GM23248 (cell line): ENCODE measurements at regions not wholly inside any gene's neighbourhood (a gene's known extent, or its start where the extent isn't known, plus 50 kb on each side); places are given as distances from the start of the nearest gene placed in this dataset.

ENCODE experiments used
- DNase-seq: peaks from one replicate; pipeline ENCODE4 v3.0.0-alpha.2; 2015
- H2AFZ ChIP-seq: fragments of 200-600 bp; sonication (generic); 2 replicates; pipeline ENCODE4 v1.6.1; 2016; ENCODE audit warnings: antibody characterized with exemption
- H3F3A ChIP-seq: fragments of 200-600 bp; sonication (generic); 2 replicates; pipeline ENCODE4 v1.6.1; 2016; ENCODE audit warnings: mild to moderate bottlenecking, antibody characterized with exemption, mixed run types; ENCODE audit not compliant: insufficient read depth
- H3K27ac ChIP-seq: fragments of 200-600 bp; sonication (generic); 2 replicates; pipeline ENCODE4 v1.5.1; 2016; ENCODE audit warnings: mild to moderate bottlenecking
- H3K27me3 ChIP-seq: fragments of 200-600 bp; sonication (generic); replicated peaks from 2 replicates; pipeline ENCODE4 v1.6.1; 2016; ENCODE audit warnings: mild to moderate bottlenecking; ENCODE audit not compliant: insufficient read depth
- H3K36me3 ChIP-seq: fragments of 200-600 bp; sonication (generic); 2 replicates; pipeline ENCODE4 v1.6.1; 2016; ENCODE audit warnings: low read depth, mild to moderate bottlenecking
- H3K4me1 ChIP-seq: fragments of 200-600 bp; sonication (generic); 2 replicates; pipeline ENCODE4 v1.6.1; 2016; ENCODE audit warnings: mild to moderate bottlenecking; ENCODE audit not compliant: insufficient read depth
- H3K4me2 ChIP-seq: fragments of 200-600 bp; sonication (generic); one replicate; pipeline ENCODE4 v1.6.1; 2016; ENCODE audit warnings: mild to moderate bottlenecking; ENCODE audit not compliant: unreplicated experiment
- H3K4me3 ChIP-seq: fragments of 200-600 bp; sonication (generic); 2 replicates; pipeline ENCODE4 v1.5.1; 2016; ENCODE audit warnings: mild to moderate bottlenecking
- H3K79me2 ChIP-seq: fragments of 200-600 bp; sonication (generic); 2 replicates; pipeline ENCODE4 v1.6.1; 2016; ENCODE audit warnings: mild to moderate bottlenecking; ENCODE audit not compliant: insufficient read depth
- H3K9ac ChIP-seq: fragments of 200-600 bp; sonication (generic); 2 replicates; pipeline ENCODE4 v1.6.1; 2016; ENCODE audit warnings: mild to moderate bottlenecking
- H3K9me2 ChIP-seq: fragments of 200-600 bp; sonication (generic); 2 replicates; pipeline ENCODE4 v1.6.1; 2016; ENCODE audit warnings: mixed run types, mild to moderate bottlenecking, moderate library complexity; ENCODE audit not compliant: insufficient read depth
- H3K9me3 ChIP-seq: fragments of 200-600 bp; sonication (generic); one replicate; pipeline ENCODE4 v1.6.1; 2017; ENCODE audit warnings: low read depth
- H4K20me1 ChIP-seq: fragments of 200-600 bp; sonication (generic); 2 replicates; pipeline ENCODE4 v1.6.0; 2016; ENCODE audit not compliant: insufficient read depth
- EZH2 ChIP-seq: fragments of 200-600 bp; sonication (generic); IDR thresholded peaks from 2 replicates; pipeline ENCODE4 v1.6.1; 2018; ENCODE audit warnings: antibody characterized with exemption, mild to moderate bottlenecking; ENCODE audit not compliant: insufficient read depth, poor library complexity, severe bottlenecking
- EZH2phosphoT487 ChIP-seq: fragments of 200-600 bp; sonication (generic); IDR thresholded peaks from 2 replicates; pipeline ENCODE4 v1.6.1; 2018; ENCODE audit warnings: antibody characterized with exemption, moderate library complexity, mild to moderate bottlenecking, low read depth; ENCODE audit not compliant: insufficient read depth
- WGBS, 2 experiments: methylation state at CpG; one replicate each; pipeline ENCODE4 v1.1.6; 2015 to 2017; ENCODE audit warnings: low lambda C conversion rate in 2 of 2, low coverage in 1 of 2; ENCODE audit errors: missing lambda C conversion rate in 2 of 2; 5-methylcytosine and 5-hydroxymethylcytosine counted together
- in situ Hi-C: fragments of 300-500 bp; cut with MboI; formaldehyde crosslinking; loops from 2 replicates; pipeline ENCODE4 v1.15.0; 2020

- H3K4me1 ChIP-seq = peaks cover 16% of the 10 kb centered on the region
- no peak overlapping the region for H2AFZ ChIP-seq
- no peak for DNase-seq
- no peaks in the 10 kb centered on the region for H3K79me2 ChIP-seq
- no peaks in the 10 kb centered on the region for H4K20me1 ChIP-seq
- no peak overlapping the region for H3K9ac ChIP-seq
- H3K4me2 ChIP-seq = no peak overlapping the region
- in situ Hi-C loops = no loop called here
- TF ChIP-seq EZH2 = no peak
- TF ChIP-seq EZH2phosphoT487 = no peak
- no peaks in the 10 kb centered on the region for H3K27me3 ChIP-seq
- no peaks in the 10 kb centered on the region for H3K36me3 ChIP-seq
- WGBS, 2 experiments = 87% methylated on average over 9 of the region's 9 CpGs
- H3K4me3 ChIP-seq = no peak overlapping the region
- H3F3A ChIP-seq = peaks cover 8% of the 10 kb centered on the region
- no peaks in the 10 kb centered on the region for H3K9me2 ChIP-seq
- H3K9me3 ChIP-seq = no peaks in the 10 kb centered on the region
- H3K27ac ChIP-seq = no peak overlapping the region
Observed at GRCh38 chr18:8937160-8938094, 165.1 kb upstream of the NDUFV2 start.

- H3K79me2 ChIP-seq = no peaks in the 10 kb centered on the region
- no peaks in the 10 kb centered on the region for H3K27me3 ChIP-seq
- 86 to 94% methylated on average over 7 of the region's 7 CpGs for WGBS, 2 experiments
- no peaks in the 10 kb centered on the region for H4K20me1 ChIP-seq
- H2AFZ ChIP-seq = no peak overlapping the region
- H3K9me3 ChIP-seq = no peaks in the 10 kb centered on the region
- in situ Hi-C loops = no loop called here
- peaks cover 16% of the 10 kb centered on the region for H3F3A ChIP-seq
- H3K27ac ChIP-seq = no peak overlapping the region
- TF ChIP-seq EZH2phosphoT487 (no peak), EZH2 (no peak)
- H3K4me3 ChIP-seq = no peak overlapping the region
- H3K9me2 ChIP-seq = no peaks in the 10 kb centered on the region
- no peaks in the 10 kb centered on the region for H3K36me3 ChIP-seq
- no peak for DNase-seq
- H3K4me2 ChIP-seq = no peak overlapping the region
- H3K9ac ChIP-seq = no peak overlapping the region
- H3K4me1 ChIP-seq = peaks cover 21% of the 10 kb centered on the region
Observed at GRCh38 chr18:8938817-8939216, 163.7 kb upstream of the NDUFV2 start.

- peak; percentile 52 for DNase-seq
- no peak overlapping the region; the same call in 1 of the 2 replicates for H2AFZ ChIP-seq
Observed at GRCh38 chr18:8942021-8942908, 160.2 kb upstream of the NDUFV2 start.

GRCh38 chr18:8942909-8943545, 159.5 kb upstream of the NDUFV2 start:
- Histone ChIP-seq H4K20me1 (no peaks in the 10 kb centered on the region), H3K9me2 (no peaks in the 10 kb centered on the region), H3K9me3 (no peaks in the 10 kb centered on the region), H3F3A (peaks cover 56% of the 10 kb centered on the region), H3K4me3 (no peak overlapping the region), H2AFZ (no peak overlapping the region), H3K79me2 (no peaks in the 10 kb centered on the region), H3K9ac (no peak overlapping the region), H3K27ac (no peak overlapping the region), H3K4me1 (peaks cover 49% of the 10 kb centered on the region), H3K36me3 (peaks cover 6% of the 10 kb centered on the region; the same call in 1 of the 2 replicates), H3K27me3 (no peaks in the 10 kb centered on the region), H3K4me2 (no peak overlapping the region)
- TF ChIP-seq EZH2phosphoT487 (no peak), EZH2 (no peak)
- in situ Hi-C loops = no loop called here
- no peak for DNase-seq
- WGBS, 2 experiments = 92 to 94% methylated on average over 15 of the region's 15 CpGs

More at GRCh38 chr18:8942021-8942908, 160.2 kb upstream of the NDUFV2 start:
- in situ Hi-C loops = no loop called here
- H3F3A ChIP-seq = peaks cover 48% of the 10 kb centered on the region
- 52 to 55% methylated on average over 6 of the region's 6 CpGs for WGBS, 2 experiments
- no peaks in the 10 kb centered on the region for H3K27me3 ChIP-seq
- H3K27ac ChIP-seq = peak overlapping the region; percentile 20
- H3K9me3 ChIP-seq = no peaks in the 10 kb centered on the region
- H3K36me3 ChIP-seq = peaks cover 6% of the 10 kb centered on the region; the same call in 1 of the 2 replicates
- H4K20me1 ChIP-seq = no peaks in the 10 kb centered on the region
- H3K9me2 ChIP-seq = no peaks in the 10 kb centered on the region
- TF ChIP-seq EZH2phosphoT487 = no peak
- no peak for TF ChIP-seq EZH2
- no peak overlapping the region for H3K9ac ChIP-seq
- peak overlapping the region; percentile 25 for H3K4me2 ChIP-seq
- peaks cover 42% of the 10 kb centered on the region for H3K4me1 ChIP-seq
- no peaks in the 10 kb centered on the region for H3K79me2 ChIP-seq
- H3K4me3 ChIP-seq = no peak overlapping the region
